Keratinocyte (primary cell): ENCODE measurements at regions not wholly inside any gene's neighbourhood (a gene's known extent, or its start where the extent isn't known, plus 50 kb on each side); places are given as distances from the start of the nearest gene placed in this dataset.

Experiments used
- EZH2 ChIP-seq: IDR thresholded peaks from one replicate; pipeline ENCODE4 v1.6.1; 2012; ENCODE audit warnings: inconsistent platforms, mild to moderate bottlenecking, low read length, moderate library complexity
- TF ChIP-seq, protein P1 (sequence below), 3 experiments: IDR thresholded peaks in 1 of 3; conservative IDR thresholded peaks in 1 of 3; optimal IDR thresholded peaks in 1 of 3; 2 replicates in 2 of 3; 3 replicates in 1 of 3; pipeline versions ENCODE3 to v1.5.1; 2011; ENCODE audit warnings: low read length in 3 of 3, mild to moderate bottlenecking in 3 of 3, moderate library complexity in 2 of 3, control low read depth in 1 of 3, inconsistent platforms in 1 of 3; ENCODE audit not compliant: insufficient read depth in 2 of 3; ENCODE audit errors: extremely low read depth in 1 of 3

GRCh38 chr12:34119366-34119765, 97.1 kb downstream of the ALG10 start:
- no peak for TF ChIP-seq EZH2
- TF ChIP-seq, protein P1, sequence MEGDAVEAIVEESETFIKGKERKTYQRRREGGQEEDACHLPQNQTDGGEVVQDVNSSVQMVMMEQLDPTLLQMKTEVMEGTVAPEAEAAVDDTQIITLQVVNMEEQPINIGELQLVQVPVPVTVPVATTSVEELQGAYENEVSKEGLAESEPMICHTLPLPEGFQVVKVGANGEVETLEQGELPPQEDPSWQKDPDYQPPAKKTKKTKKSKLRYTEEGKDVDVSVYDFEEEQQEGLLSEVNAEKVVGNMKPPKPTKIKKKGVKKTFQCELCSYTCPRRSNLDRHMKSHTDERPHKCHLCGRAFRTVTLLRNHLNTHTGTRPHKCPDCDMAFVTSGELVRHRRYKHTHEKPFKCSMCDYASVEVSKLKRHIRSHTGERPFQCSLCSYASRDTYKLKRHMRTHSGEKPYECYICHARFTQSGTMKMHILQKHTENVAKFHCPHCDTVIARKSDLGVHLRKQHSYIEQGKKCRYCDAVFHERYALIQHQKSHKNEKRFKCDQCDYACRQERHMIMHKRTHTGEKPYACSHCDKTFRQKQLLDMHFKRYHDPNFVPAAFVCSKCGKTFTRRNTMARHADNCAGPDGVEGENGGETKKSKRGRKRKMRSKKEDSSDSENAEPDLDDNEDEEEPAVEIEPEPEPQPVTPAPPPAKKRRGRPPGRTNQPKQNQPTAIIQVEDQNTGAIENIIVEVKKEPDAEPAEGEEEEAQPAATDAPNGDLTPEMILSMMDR (optimal IDR thresholded peaks at IDR 0.05 in 1 of 3, IDR thresholded peaks at IDR 0.05 in 1 of 3, conservative IDR thresholded peaks at IDR 0.05 in 1 of 3; ENCODE audit: extremely low read depth in 1 of 3, insufficient read depth in 2 of 3, low read length in 3 of 3) = no peak
